Breast epithelium (tissue), 3 donors: ENCODE measurements at regions not wholly inside any gene's neighbourhood (a gene's known extent, or its start where the extent isn't known, plus 50 kb on each side); places are given as distances from the start of the nearest gene placed in this dataset.

Experiments
- POLR2A ChIP-seq: fragments of 450-650 bp; IDR thresholded peaks from one replicate; pipeline ENCODE4 v1.6.1; 2016; ENCODE audit warnings: antibody characterized with exemption, mild to moderate bottlenecking, moderate library complexity
- POLR2AphosphoS5 ChIP-seq, 3 donors: sonication (generic); formaldehyde crosslinking; IDR thresholded peaks; one replicate each; pipeline ENCODE4 v1.6.1; 2017; ENCODE audit warnings: antibody characterized with exemption in 3 of 3
- TF ChIP-seq, protein P1 (sequence below), 3 donors: fragments of 450-650 bp; IDR thresholded peaks; one replicate each; pipeline ENCODE4 v1.5.1; 2016 to 2017; ENCODE audit warnings: antibody characterized with exemption in 3 of 3, mild to moderate bottlenecking in 3 of 3, moderate library complexity in 3 of 3

DNA sequence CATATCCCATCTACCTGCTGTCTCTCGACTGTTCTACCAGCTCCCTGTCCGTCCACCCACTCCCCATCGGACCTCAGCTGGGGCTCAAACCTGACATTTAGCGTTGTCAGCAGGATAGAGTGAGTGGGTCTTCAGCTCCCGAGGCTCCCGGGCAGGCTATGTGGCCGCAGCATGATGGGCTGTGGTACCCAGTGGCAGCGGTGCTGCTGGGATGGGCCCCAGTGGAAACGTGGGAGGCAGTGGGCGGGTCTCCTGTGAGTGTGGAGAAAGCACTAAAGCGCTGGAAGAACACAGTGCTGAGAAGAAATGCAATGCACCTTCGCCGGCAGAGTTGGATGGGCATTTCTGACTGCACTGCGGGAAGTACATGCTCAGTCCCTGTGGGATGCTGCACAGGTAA lies 204.8 kb upstream of the SYT4 start:
- TF ChIP-seq, protein P1, sequence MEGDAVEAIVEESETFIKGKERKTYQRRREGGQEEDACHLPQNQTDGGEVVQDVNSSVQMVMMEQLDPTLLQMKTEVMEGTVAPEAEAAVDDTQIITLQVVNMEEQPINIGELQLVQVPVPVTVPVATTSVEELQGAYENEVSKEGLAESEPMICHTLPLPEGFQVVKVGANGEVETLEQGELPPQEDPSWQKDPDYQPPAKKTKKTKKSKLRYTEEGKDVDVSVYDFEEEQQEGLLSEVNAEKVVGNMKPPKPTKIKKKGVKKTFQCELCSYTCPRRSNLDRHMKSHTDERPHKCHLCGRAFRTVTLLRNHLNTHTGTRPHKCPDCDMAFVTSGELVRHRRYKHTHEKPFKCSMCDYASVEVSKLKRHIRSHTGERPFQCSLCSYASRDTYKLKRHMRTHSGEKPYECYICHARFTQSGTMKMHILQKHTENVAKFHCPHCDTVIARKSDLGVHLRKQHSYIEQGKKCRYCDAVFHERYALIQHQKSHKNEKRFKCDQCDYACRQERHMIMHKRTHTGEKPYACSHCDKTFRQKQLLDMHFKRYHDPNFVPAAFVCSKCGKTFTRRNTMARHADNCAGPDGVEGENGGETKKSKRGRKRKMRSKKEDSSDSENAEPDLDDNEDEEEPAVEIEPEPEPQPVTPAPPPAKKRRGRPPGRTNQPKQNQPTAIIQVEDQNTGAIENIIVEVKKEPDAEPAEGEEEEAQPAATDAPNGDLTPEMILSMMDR (IDR thresholded peaks at IDR 0.05): no peak
- no peak for TF ChIP-seq POLR2AphosphoS5 (IDR thresholded peaks at IDR 0.05)
- no peak for TF ChIP-seq POLR2A
